ENCODE measurements at regions not wholly inside any gene's neighbourhood (a gene's known extent, or its start where the extent isn't known, plus 50 kb on each side); places are given as distances from the start of the nearest gene placed in this dataset.

- no peak for TF ChIP-seq POLR2A (IDR thresholded peaks at IDR 0.05)
- TF ChIP-seq, protein P1, sequence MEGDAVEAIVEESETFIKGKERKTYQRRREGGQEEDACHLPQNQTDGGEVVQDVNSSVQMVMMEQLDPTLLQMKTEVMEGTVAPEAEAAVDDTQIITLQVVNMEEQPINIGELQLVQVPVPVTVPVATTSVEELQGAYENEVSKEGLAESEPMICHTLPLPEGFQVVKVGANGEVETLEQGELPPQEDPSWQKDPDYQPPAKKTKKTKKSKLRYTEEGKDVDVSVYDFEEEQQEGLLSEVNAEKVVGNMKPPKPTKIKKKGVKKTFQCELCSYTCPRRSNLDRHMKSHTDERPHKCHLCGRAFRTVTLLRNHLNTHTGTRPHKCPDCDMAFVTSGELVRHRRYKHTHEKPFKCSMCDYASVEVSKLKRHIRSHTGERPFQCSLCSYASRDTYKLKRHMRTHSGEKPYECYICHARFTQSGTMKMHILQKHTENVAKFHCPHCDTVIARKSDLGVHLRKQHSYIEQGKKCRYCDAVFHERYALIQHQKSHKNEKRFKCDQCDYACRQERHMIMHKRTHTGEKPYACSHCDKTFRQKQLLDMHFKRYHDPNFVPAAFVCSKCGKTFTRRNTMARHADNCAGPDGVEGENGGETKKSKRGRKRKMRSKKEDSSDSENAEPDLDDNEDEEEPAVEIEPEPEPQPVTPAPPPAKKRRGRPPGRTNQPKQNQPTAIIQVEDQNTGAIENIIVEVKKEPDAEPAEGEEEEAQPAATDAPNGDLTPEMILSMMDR (IDR thresholded peaks at IDR 0.05): no peak
Measured at GRCh38 chrX:45404206-45404605, 203.5 kb upstream of the DIPK2B start.
